GM18867 (cell line): ENCODE measurements at regions not wholly inside any gene's neighbourhood (a gene's known extent, or its start where the extent isn't known, plus 50 kb on each side); places are given as distances from the start of the nearest gene placed in this dataset.

Source experiments
- ATAC-seq: cut with Tn5 transposase; IDR thresholded peaks from one replicate; pipeline ENCODE4 v1.9.1; 2021; ENCODE audit warnings: mild to moderate bottlenecking, moderate library complexity; ENCODE audit not compliant: unreplicated experiment

DNA sequence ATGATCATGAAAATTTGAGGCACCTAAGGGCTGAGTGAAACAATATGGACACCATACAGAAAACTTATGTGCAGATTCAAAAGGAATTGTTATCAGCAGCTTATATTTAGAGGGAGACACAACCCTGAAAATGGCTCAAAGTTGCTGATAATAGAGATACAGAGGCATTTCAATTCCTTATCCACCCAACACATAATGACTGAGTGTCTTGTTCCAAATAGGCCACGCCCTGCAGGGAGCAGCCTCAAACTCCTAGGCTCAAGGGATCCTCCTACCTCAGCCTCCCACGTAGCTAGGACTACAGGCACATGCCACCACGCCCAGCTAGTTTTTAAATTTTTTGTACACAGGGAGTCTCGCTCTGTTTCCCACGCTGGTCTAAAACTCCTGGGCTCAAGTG lies 79.0 kb downstream of the LBH start:
- ATAC-seq, result no peak

DNA sequence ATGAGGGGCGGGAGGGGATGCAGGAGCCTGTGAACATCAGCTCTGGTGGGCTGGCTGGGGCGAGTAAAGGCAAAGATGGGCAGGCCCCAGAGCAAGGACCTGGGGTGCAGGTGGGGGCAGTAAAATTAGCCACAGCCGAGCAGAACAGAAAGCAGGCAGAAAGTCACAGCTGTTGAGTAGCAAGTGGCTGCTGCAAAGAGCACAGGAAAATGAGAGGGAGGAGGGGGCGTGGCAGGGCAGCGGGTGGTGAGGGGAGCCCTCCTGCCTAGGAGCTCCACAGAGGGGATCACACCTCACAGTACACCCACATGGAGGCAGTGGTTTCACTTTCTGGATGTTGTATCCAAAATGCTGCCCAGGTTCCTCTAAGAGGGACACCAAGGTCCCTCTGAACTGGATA lies 79.6 kb downstream of the LBH start:
- ATAC-seq, result peak; percentile 76

DNA sequence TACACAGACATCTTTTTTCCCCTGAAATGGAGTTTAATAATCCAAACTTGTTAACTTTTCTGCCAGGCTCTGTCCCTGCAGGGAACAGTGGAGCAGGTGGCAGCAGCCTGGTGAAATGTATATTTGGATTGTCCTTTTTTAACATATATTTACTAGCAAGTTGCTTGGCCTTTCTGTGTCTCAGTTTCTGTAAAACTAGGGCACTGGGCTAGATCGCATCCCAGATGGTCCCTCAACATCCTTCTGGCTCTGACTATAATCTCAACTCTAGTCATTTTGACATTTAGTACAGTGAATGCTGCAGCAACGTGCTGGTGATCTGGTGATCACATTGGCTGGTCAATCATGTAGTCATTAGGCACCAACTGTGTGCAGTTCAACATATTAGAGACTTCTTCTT lies 80.4 kb downstream of the LBH start:
- no peak for ATAC-seq

DNA sequence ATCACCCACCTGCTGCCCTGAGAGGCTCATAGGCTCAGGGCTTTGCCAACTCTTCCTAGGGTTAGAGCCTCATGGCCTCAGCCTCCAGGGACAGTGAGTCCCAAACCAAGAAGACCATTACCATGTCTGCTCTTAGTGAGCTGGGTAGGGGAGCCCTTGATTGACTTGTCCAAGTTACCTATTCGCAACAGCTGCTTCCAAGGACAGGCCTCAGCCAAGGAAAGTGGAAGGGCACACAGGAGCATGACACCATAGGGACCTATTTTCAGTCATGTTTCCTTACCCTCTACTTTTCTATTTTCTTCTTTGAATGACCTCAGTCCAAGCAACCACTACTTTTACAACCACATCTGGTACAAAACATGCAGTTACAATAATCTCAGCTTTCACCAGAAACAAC lies 81.6 kb downstream of the LBH start:
- no peak for ATAC-seq

DNA sequence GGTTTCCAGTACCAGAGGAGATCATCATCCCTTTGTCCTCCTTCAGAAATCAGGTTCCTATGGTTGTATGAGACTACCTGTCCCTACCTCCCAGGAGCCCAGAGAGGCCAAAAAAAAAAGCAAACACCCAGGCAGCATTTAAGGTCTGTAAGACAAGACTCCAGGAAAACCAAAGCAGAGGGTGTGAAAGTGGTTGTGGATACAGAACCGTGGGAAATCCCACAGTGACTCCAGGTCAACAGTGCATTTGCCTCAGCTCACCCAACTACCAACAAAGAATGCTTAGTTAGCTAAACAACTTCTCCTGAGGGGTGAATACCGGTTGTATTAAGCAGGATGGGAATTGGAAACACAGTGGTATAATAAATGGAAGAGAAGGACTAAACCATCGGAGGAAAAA lies 83.6 kb downstream of the LBH start:
- ATAC-seq, result no peak

DNA sequence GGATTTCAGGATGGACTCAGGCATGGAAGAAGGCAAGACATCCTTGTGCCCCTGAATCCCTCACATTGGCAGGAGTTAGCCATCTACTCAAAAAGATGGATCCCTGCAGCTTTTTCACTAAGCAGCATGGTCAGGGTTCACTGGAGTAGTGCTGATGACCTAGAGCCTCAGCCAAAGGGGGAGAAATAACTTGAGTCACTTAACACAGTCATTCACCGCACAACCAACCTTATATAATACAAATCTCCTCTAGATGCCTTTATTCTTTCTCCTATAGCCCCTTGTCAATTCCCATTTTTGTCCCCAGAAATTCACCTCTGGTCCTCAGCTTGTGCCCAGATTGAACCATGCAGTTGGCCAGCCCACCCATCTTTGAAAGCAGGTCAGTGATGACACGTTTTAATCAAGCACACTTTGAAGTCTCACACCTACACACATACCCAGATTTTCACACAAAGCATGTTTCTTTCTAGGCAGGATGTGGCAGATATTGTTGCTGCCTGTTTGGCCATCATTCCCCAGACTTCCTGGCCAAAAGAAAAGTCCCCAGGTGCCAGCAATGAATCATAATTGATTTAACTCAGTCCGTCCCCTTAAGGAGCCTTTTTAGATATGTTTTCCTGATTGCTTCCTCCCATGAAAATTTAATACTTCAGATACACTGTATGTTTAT lies 84.2 kb downstream of the LBH start:
- ATAC-seq, result no peak

DNA sequence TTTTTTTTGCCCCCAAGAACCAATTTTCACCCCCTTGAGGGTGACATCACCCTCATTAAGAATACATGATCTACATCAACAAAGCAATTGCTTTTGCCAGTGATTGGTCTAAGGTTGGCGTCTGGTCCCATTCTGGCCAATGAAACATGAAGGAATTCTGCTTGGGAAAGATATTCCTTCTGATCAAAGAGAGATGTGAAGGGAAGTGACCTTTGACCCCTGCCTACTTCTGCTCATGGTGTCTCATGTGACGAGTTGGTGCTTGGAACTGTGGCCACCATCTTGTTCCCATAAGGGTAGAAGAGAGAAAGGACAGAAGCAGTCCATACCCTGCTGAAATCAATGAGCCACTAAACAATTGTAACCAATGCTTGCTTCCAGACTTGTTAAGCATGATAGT lies 85.1 kb downstream of the LBH start:
- ATAC-seq, result no peak

DNA sequence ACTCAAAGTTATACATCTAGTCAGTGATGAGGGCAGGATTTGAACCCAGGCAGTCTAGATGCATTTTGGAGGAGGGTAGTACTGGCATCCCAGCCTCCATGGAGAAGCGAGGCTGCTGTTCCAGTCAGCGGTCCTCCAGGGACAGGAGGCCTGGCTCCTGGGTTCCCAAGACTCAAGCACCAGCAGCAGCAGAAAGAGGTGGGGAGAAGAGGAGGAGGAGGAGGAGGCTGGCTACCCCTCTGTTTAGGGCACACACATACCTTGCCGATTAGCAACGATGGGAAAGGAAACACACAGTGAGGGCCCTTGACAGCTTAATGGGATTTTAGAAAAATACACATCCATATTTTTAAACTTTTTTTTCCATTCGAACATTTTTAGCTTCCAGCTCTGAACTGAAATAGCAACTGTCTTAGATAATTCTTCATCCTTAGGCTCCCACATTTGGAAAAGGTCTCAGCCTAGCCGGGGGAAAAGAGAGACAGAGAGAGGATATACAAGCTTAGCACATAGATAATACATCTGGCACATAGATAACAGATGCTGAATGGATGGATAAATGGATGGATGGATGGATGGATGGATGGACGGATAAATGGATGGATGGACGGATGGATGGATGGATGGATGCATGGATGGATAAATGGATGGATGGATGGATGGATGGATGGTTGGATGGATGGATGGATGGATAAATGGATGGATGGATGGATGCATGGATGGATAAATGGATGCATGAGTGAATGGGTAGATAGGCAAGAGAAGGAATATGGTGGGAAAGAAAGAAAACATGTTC lies 87.9 kb downstream of the LBH start:
- no peak for ATAC-seq

DNA sequence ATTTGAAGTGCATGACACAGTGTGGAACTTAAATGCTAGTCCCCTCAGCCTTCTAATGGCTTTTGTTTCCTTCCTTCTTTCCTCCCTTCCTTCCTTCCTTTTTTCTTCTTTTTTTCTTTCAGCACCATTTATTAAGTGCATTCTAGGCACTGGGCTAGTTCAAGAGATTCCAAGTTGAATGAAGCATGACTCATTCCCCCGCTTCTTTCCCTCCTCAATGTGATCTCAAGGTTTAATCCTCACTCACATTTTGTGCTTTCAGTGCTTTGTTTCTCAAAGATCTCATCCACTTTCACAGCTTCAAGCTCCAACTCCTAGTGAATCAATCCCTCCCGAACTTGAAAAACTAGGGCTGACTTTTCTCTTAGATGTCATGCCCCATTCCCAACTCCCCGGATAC lies 90.1 kb downstream of the LBH start:
- no peak for ATAC-seq

DNA sequence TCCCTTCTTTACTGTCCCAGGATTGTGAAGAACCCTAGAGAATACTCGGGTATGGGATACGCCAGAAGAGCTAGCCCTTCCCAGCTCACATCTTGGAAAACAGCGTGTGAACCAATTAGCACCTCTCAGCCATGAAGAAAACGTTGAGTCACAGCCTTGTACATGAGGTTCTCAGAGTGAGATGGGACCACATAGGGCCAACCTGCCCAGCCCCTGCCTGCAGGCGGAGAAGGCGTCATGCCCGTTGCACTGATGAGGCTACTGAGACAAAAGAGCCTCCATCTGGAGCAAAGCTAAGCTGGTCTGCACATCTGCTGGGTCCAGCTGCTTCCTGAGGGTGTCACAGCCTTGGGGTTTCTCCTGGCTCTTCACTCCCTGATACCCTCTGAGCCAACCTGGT lies 92.2 kb downstream of the LBH start:
- ATAC-seq, result no peak

DNA sequence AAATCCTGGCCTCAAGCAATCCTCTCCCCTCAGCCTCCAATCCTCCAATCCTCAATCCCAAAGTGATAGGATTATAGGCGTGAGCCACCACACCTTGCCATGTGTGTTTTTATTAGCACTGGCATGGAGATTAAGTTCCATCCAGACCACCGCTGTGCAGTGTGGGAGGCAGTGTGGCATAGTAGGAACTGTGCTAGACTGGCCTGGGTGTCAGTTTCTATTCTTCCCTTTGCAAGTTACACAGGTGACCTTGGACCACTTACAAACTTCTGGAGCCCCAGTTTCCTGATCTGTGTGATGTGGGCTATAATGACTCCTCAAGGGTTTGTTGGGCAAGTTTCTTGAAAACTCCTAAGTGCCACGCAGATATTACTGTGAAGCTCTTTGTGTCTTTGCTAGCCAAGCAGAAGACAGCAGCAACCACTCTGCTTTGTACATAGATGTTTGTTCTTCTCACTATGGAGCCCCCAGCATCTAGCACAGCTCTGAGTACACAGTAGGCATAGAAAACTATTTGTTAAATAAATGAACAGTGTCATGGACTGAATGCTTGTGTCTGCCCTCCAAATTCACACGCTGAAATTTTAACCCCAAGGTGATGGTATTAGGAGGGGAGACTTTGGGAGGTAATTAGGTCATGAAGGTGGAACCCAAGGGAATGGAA lies 93.0 kb downstream of the LBH start:
- ATAC-seq, result no peak

DNA sequence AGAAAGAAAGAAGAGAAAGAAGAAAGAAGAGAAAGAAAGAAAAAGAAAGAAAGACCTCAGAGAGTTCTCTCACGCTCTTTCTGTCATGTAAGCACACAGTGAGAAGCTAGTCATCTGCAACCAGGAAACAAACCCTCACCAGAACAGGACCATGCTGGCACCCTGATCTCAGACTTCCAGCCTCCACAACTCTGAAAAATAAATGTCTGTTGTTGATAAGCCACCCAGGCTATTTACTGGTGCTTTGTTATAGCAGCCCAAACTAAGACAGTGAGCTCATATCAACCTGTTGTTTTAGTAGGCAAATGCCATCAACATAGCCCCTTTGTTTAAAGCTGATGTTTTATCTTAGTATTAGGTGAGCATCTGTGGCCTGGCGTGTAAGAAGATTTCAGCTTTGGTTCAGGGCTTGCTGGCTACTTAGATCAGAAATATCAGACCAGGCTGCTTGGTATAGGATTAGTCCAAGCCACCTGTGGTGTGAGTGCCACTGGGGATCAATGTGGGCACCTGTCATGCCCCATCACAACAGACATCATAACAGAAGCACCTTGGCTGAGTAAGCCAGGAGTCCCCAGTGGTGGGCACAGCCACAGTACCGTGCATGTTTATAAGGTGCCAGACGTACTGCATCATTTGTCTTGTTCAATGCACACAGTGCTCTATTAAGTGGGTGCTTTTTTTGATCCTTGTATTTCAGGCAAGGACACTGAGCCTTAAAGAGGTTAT lies 94.4 kb downstream of the LBH start:
- ATAC-seq, result no peak

DNA sequence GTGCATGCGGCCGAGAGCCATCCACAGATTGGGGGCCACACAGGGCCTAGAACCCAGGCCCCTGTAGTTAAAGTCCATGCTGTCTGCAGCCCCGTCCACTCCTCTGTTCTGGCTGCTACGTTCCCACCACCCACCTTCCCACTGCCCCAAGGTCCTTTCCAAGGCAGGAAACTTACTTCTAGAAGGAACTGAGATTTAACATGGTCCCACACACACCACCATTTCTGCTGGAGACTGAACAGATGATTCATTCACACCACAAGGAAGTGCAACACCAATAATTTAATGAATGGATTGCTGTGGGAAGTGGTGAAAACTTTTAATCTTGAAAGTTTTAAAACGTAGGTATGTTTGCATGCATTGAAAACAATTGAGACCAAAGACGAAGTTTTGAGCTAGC lies 95.2 kb downstream of the LBH start:
- ATAC-seq, result no peak

DNA sequence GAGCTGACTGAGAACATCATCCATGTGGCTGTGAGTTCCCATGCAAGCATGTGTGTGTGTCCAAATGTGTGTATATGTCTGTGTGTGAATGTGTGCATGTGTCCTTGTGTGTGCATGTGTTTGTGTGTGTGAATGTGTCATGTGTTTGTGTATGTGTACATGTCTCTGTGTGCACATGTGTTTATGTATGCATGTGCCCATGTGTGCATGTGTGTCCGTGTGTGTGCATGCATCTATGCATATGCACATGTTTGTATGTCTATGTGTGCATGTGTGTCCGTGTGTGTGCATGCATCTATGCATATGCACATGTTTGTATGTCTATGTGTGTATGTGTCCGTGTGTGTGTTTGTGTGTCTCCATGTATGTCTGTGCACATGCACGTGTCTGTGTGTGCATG lies 99.7 kb downstream of the LBH start:
- no peak for ATAC-seq

DNA sequence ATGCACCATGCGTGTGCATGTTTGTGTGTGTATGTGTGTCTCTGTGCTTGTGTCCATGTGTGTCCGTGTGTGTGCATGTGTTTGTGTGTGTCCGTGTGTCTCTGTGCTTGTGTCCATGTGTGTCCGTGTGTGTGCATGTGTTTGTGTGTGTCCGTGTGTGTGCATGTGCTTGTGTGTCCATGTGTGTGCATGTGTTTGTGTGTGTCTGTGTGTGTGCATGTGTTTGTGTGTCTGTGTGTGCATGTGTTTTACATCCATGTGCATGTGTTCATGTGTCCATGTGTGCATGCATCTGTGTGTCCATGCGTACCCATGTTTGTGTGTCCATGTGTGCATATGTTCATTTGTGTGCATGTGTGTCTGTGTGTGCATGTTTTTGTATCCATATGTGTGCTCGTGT lies 100.5 kb downstream of the LBH start:
- ATAC-seq, result no peak

DNA sequence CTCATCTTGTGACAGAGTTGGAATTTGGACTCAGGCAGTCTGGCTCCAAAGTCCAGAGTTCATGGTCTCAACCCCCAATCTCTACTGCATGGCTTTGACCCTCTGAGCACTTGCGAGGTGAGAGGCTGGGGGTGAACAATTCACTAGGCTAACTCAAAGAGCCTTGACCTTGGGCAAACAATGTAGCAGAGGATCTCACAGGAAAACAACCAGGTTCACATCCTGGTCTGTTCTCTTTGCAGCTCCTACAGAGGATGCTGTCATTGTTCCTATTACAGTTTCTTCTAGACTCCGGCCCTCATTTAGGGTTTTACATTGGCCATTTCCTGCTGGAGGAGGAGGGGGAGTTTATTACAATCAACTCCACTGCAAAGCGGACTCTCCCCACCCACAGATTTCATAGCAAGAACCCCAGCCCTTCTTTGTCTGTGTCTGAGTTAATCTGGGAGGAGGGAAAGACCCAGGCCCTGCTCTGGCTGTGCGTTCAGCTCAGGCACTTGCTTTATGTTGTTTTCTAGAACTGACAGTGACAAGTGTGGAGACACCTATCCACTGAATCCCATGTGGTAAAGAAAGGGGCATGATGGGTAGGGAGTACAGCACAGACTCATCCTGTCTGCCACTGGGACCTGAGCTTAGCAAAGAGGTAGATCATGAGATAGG lies 101.6 kb downstream of the LBH start:
- no peak for ATAC-seq

DNA sequence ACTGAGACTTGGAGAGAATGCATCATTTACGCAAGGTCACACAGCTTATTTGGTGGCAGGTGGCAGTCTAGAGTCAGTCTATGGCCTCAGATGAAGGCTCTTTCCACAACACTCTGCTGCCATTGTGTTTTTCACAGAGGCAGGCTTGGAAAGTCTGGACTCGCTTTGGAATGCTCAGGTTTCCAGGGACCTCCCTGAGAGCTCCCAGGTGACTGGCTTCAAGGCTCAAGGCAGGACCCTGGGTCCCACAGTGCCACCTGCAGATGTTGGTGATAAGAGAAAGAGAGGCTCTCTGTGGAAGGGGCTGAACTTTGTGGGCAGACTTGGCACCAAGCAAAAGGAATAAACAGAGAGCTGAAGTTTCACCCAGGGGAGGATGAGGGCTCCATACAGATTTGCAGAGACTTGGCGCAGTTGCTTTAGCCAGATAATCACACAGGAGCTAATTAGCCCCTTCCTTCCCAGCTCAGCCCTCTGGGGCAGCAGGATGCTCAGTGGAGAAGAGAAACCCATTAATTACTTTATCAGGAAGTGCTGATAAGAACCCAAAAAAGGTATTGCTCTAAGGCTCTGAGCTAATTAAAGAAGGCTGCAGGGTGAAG lies 103.5 kb downstream of the LBH start:
- no peak for ATAC-seq

DNA sequence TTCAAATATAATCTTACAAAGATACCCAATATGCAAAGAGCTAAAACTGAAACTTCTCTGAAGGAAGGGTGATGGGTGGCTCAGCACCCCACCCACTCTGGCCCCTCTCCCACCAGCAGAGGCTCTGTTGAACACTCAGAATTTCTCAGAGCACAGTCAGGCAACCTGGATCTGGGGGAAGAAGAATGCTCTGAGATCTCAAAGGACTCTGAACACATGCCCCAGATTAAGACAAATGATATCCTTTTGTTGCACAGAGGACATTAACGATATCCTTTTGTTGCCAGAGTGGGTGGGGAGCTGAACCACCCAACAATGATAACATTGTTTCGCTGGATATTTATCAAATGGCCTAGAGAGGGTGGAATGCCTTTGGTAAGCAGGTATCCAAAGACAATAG lies 104.8 kb downstream of the LBH start:
- no peak for ATAC-seq

DNA sequence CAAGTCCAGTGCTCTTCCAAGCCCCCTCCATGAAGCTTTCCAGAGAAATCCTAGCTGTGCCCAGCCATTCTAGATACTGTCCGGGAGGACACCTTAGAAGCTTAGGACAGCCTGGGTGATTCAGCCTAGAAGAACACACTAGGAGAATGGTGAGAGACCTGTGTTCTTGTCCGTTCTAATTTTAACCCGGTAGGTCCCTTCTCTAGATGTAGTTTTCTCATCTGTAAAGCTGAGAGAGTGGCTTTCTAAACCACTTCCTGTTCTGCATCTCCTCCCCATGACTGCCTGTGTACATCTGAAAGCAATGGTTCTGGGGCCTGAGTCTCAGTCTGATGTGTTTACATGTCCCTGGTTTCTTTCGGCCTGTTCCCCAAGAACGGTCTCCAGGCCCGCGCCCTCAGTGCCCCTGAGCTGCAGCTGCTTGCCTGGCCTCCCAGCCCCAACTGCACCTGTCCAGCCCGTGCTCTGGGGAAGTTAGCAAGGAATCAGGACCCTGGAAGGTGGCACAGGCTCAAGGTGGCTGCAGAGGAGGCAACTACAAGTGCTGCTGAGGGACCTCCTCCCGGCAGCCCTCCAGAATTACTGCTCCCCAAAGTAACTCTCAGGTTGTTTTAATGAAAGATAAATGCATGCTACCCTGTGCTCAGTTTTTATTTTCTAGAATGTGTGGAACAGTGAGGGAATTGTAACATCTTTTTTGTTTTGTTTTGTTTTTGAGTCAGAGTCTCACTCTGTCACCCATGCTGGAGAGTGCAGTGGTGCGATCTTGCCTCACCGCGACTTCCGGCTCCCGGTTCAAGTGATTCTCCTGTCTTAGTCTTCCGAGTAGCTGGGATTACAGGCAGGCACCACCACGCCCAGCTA lies 105.9 kb downstream of the LBH start:
- peak; percentile 90 for ATAC-seq

DNA sequence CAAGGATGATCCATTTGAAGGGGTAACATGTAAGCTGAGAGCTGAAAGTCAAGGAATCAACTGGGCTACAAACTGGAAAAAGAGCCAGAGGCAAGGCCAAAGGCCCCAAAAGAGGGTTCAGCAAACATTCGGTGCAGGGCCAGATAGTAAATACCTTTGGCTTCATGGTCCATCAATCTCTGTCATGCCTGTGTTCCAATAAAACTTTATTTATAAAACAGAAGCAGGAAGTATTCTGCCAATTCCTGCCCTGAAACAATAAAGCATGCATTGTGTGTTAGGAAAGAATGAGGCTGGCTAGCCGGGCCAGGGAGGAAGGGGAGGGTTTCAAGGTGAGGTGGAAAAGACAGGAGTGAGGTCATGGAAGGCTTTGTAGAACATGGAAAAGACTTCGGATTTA lies 107.1 kb downstream of the LBH start:
- ATAC-seq, result no peak
